Lower lobe of right lung (tissue), 2 donors: ENCODE measurements at regions not wholly inside any gene's neighbourhood (a gene's known extent, or its start where the extent isn't known, plus 50 kb on each side); places are given as distances from the start of the nearest gene placed in this dataset.

Source experiments
- ATAC-seq, 2 donors: fragments of 200-7000 bp; cut with Tn5 transposase; one replicate each; pipeline ENCODE4 v1.9.1; 2020 to 2022; ENCODE audit warnings: mild to moderate bottlenecking in 2 of 2, moderate library complexity in 2 of 2
- DNase-seq: peaks from one replicate; pipeline ENCODE4 v3.0.0-alpha.2; 2020
- H3K27ac ChIP-seq: fragments of 200-600 bp; one replicate; pipeline ENCODE4 v1.8.0; 2022
- H3K27me3 ChIP-seq: fragments of 200-600 bp; one replicate; pipeline ENCODE4 v1.8.0; 2022; ENCODE audit warnings: low read depth
- H3K36me3 ChIP-seq: fragments of 200-600 bp; one replicate; pipeline ENCODE4 v1.8.0; 2022; ENCODE audit warnings: mild to moderate bottlenecking
- H3K4me1 ChIP-seq: fragments of 200-600 bp; one replicate; pipeline ENCODE4 v1.8.0; 2022
- H3K4me3 ChIP-seq: fragments of 200-600 bp; one replicate; pipeline ENCODE4 v1.8.0; 2022; ENCODE audit warnings: mild to moderate bottlenecking
- H3K9me3 ChIP-seq: fragments of 200-600 bp; one replicate; pipeline ENCODE4 v1.8.0; 2022
- CTCF ChIP-seq: fragments of 200-600 bp; IDR thresholded peaks from one replicate; pipeline ENCODE4 v1.8.0; 2022; ENCODE audit warnings: antibody characterized with exemption, mild to moderate bottlenecking
- intact Hi-C: fragments of 100-400 bp; cut with DNase I; formaldehyde crosslinking; loops from one replicate; pipeline ENCODE4 v1.11.0; 2022
- donor health status: DM: no; HTN: yes; CAD: no; lungs with severe emphysema.

- no peak for ATAC-seq
- TF ChIP-seq CTCF, result no peak
- peak overlapping the region; percentile 14 for H3K27ac ChIP-seq
These were observed 415.0 kb downstream of the FOXO1 start for GRCh38 chr13:40251343-40252032.

GRCh38 chr13:40252241-40252640, 414.2 kb downstream of the FOXO1 start:
- Histone ChIP-seq H3K27ac (no peak overlapping the region), H3K4me1 (no peaks in the 10 kb centered on the region), H3K9me3 (no peaks in the 10 kb centered on the region), H3K27me3 (no peaks in the 10 kb centered on the region), H3K4me3 (no peak overlapping the region), H3K36me3 (no peaks in the 10 kb centered on the region)
- no peak for DNase-seq
- intact Hi-C loops, result no loop called here
- no peak for TF ChIP-seq CTCF
- no peak for ATAC-seq

More at GRCh38 chr13:40251343-40252032, 415.0 kb downstream of the FOXO1 start:
- intact Hi-C loops, result no loop called here
- no peaks in the 10 kb centered on the region for H3K36me3 ChIP-seq
- no peak overlapping the region for H3K4me3 ChIP-seq
- no peaks in the 10 kb centered on the region for H3K27me3 ChIP-seq
- no peaks in the 10 kb centered on the region for H3K4me1 ChIP-seq
- DNase-seq, result no peak
- H3K9me3 ChIP-seq, result no peaks in the 10 kb centered on the region

GRCh38 chr13:40252676-40253075, 413.8 kb downstream of the FOXO1 start:
- Histone ChIP-seq H3K36me3 (no peaks in the 10 kb centered on the region), H3K9me3 (no peaks in the 10 kb centered on the region), H3K27ac (no peak overlapping the region), H3K27me3 (no peaks in the 10 kb centered on the region), H3K4me1 (no peaks in the 10 kb centered on the region), H3K4me3 (no peak overlapping the region)
- ATAC-seq (no peak), DNase-seq (no peak)
- intact Hi-C loops, result no loop called here
- no peak for TF ChIP-seq CTCF

GRCh38 chr13:40254394-40254793, 412.0 kb downstream of the FOXO1 start:
- H3K27me3 ChIP-seq, result no peaks in the 10 kb centered on the region
- peaks cover 3% of the 10 kb centered on the region for H3K4me1 ChIP-seq
- DNase-seq (no peak), ATAC-seq (no peak)
- no peaks in the 10 kb centered on the region for H3K36me3 ChIP-seq
- no peak for TF ChIP-seq CTCF
- H3K4me3 ChIP-seq, result no peak overlapping the region
- no peaks in the 10 kb centered on the region for H3K9me3 ChIP-seq
- intact Hi-C loops, result no loop called here
- no peak overlapping the region for H3K27ac ChIP-seq

- H3K27ac ChIP-seq, result no peak overlapping the region
- H3K4me3 ChIP-seq, result no peak overlapping the region
- no peak for ATAC-seq
- no peak for DNase-seq
- H3K9me3 ChIP-seq, result no peaks in the 10 kb centered on the region
- H3K27me3 ChIP-seq, result no peaks in the 10 kb centered on the region
- no peaks in the 10 kb centered on the region for H3K36me3 ChIP-seq
- H3K4me1 ChIP-seq, result peaks cover 5% of the 10 kb centered on the region
- intact Hi-C loops, result no loop called here
- no peak for TF ChIP-seq CTCF
These were observed 410.9 kb downstream of the FOXO1 start for GRCh38 chr13:40255551-40255950.
